Nephron progenitor cell (in vitro differentiated cells): ENCODE measurements at regions not wholly inside any gene's neighbourhood (a gene's known extent, or its start where the extent isn't known, plus 50 kb on each side); places are given as distances from the start of the nearest gene placed in this dataset.

Source experiments
- DNase-seq: peaks from one replicate; pipeline ENCODE4 v3.0.0; 2021
- H3K27ac Mint-ChIP-seq: 2 replicates; pipeline ENCODE4 v1.8.0; 2021; ENCODE audit warnings: mild to moderate bottlenecking, moderate library complexity, mixed read lengths
- H3K27me3 Mint-ChIP-seq: 2 replicates; pipeline ENCODE4 v1.8.0; 2021; ENCODE audit warnings: mild to moderate bottlenecking, low read depth, mixed read lengths; ENCODE audit not compliant: poor library complexity
- H3K36me3 Mint-ChIP-seq: 2 replicates; pipeline ENCODE4 v1.8.0; 2021; ENCODE audit warnings: low read depth, mixed read lengths
- H3K4me1 Mint-ChIP-seq: 2 replicates; pipeline ENCODE4 v1.8.0; 2021; ENCODE audit warnings: mixed read lengths
- H3K4me3 Mint-ChIP-seq: 2 replicates; pipeline ENCODE4 v1.8.0; 2021; ENCODE audit warnings: mild to moderate bottlenecking, moderate library complexity, mixed read lengths
- H3K9me3 Mint-ChIP-seq: 2 replicates; pipeline ENCODE4 v1.8.0; 2021; ENCODE audit warnings: mild to moderate bottlenecking, moderate library complexity, mixed read lengths
- TF ChIP-seq, protein P1 (sequence below): fragments of 200-600 bp; sonication (generic); IDR thresholded peaks from 2 replicates; pipeline ENCODE4 v1.5.0; 2021; ENCODE audit warnings: antibody characterized with exemption

- H3K4me1 Mint-ChIP-seq: no peaks in the 10 kb centered on the region
- H3K9me3 Mint-ChIP-seq: no peaks in the 10 kb centered on the region
- H3K27me3 Mint-ChIP-seq: peaks cover 12% of the 10 kb centered on the region
- H3K27ac Mint-ChIP-seq: no peak overlapping the region
- DNase-seq: no peak
- no peaks in the 10 kb centered on the region for H3K36me3 Mint-ChIP-seq
- TF ChIP-seq, protein P1, sequence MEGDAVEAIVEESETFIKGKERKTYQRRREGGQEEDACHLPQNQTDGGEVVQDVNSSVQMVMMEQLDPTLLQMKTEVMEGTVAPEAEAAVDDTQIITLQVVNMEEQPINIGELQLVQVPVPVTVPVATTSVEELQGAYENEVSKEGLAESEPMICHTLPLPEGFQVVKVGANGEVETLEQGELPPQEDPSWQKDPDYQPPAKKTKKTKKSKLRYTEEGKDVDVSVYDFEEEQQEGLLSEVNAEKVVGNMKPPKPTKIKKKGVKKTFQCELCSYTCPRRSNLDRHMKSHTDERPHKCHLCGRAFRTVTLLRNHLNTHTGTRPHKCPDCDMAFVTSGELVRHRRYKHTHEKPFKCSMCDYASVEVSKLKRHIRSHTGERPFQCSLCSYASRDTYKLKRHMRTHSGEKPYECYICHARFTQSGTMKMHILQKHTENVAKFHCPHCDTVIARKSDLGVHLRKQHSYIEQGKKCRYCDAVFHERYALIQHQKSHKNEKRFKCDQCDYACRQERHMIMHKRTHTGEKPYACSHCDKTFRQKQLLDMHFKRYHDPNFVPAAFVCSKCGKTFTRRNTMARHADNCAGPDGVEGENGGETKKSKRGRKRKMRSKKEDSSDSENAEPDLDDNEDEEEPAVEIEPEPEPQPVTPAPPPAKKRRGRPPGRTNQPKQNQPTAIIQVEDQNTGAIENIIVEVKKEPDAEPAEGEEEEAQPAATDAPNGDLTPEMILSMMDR: no peak
- no peak overlapping the region for H3K4me3 Mint-ChIP-seq
These were observed 772.8 kb downstream of the CDH8 start for GRCh38 chr16:61263400-61263799.

GRCh38 chr16:61261315-61261714, 774.9 kb downstream of the CDH8 start:
- H3K9me3 Mint-ChIP-seq: no peaks in the 10 kb centered on the region
- TF ChIP-seq, protein P1: no peak
- H3K4me3 Mint-ChIP-seq: no peak overlapping the region
- H3K27me3 Mint-ChIP-seq: peaks cover 8% of the 10 kb centered on the region
- no peak for DNase-seq
- H3K27ac Mint-ChIP-seq: no peak overlapping the region
- H3K36me3 Mint-ChIP-seq: no peaks in the 10 kb centered on the region
- no peaks in the 10 kb centered on the region for H3K4me1 Mint-ChIP-seq

GRCh38 chr16:61246592-61246991, 789.6 kb downstream of the CDH8 start:
- DNase-seq: no peak
- H3K27me3 Mint-ChIP-seq: peaks cover 2% of the 10 kb centered on the region
- H3K4me1 Mint-ChIP-seq: peaks cover 21% of the 10 kb centered on the region
- H3K4me3 Mint-ChIP-seq: no peak overlapping the region
- TF ChIP-seq, protein P1: no peak
- no peak overlapping the region for H3K27ac Mint-ChIP-seq
- no peaks in the 10 kb centered on the region for H3K9me3 Mint-ChIP-seq
- H3K36me3 Mint-ChIP-seq: no peaks in the 10 kb centered on the region

GRCh38 chr16:61243954-61244353, 792.3 kb downstream of the CDH8 start:
- TF ChIP-seq, protein P1: no peak
- H3K4me3 Mint-ChIP-seq: no peak overlapping the region
- DNase-seq: no peak
- peaks cover 21% of the 10 kb centered on the region for H3K4me1 Mint-ChIP-seq
- H3K27ac Mint-ChIP-seq: no peak overlapping the region
- peaks cover 2% of the 10 kb centered on the region for H3K27me3 Mint-ChIP-seq
- H3K9me3 Mint-ChIP-seq: no peaks in the 10 kb centered on the region
- no peaks in the 10 kb centered on the region for H3K36me3 Mint-ChIP-seq

- TF ChIP-seq, protein P1: no peak
- Mint-ChIP-seq H3K4me1 (peaks cover 5% of the 10 kb centered on the region), H3K27me3 (no peaks in the 10 kb centered on the region), H3K9me3 (no peaks in the 10 kb centered on the region), H3K4me3 (no peak overlapping the region), H3K27ac (no peak overlapping the region), H3K36me3 (no peaks in the 10 kb centered on the region)
- no peak for DNase-seq
These were observed 798.3 kb downstream of the CDH8 start for GRCh38 chr16:61237884-61238485.

DNA sequence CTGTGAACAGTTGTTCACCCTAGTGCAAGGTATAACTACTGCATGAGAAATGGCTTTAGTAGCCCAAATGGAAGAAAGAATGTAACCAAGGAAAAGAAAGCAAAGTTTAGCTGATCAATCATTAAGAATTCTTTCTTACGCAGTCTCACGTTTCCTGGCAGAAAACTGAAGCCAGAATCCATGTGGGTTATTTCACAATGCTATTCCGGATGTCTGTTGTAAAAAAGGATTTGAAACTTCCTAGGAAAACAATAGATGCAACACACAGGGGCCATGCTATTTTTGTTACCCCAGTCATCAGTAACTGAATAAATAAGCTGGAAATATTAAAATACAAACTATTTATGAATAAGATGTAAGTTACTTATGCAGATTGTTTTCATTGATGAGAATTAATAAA, 802.5 kb downstream of the CDH8 start:
- TF ChIP-seq, protein P1: no peak
- Mint-ChIP-seq H3K27me3 (no peaks in the 10 kb centered on the region), H3K4me1 (peaks cover 11% of the 10 kb centered on the region), H3K36me3 (no peaks in the 10 kb centered on the region), H3K27ac (no peak overlapping the region), H3K4me3 (no peak overlapping the region), H3K9me3 (no peaks in the 10 kb centered on the region)
- DNase-seq: no peak
